Inferior parietal cortex (tissue), 1 donor: ENCODE measurements at regions not wholly inside any gene's neighbourhood (a gene's known extent, or its start where the extent isn't known, plus 50 kb on each side); places are given as distances from the start of the nearest gene placed in this dataset.
"Not testable (repeated sequence)": the region's sequence is repeated elsewhere in the genome, so short reads cannot be mapped to it uniquely, and the experiment has no call there.

ENCODE experiments used
- DNase-seq: peaks from one replicate; pipeline ENCODE4 v3.0.0-alpha.2; 2016; ENCODE audit errors: extremely low spot score

GRCh38 chrX:121642415-121642814 lies 595.0 kb downstream of the GLUD2 start:
- no peak for DNase-seq

GRCh38 chrX:121649417-121649816 lies 602.0 kb downstream of the GLUD2 start:
- no peak for DNase-seq

GRCh38 chrX:121655276-121655675 lies 607.9 kb downstream of the GLUD2 start:
- DNase-seq: no peak

- DNase-seq: no peak
These were observed 618.8 kb downstream of the GLUD2 start for GRCh38 chrX:121666171-121666570.

- no peak for DNase-seq
These were observed 624.2 kb downstream of the GLUD2 start for GRCh38 chrX:121671649-121672048.

- DNase-seq: not testable (repeated sequence)
These were observed 661.8 kb downstream of the GLUD2 start for GRCh38 chrX:121709236-121709635.

- no peak for DNase-seq
These were observed 686.1 kb downstream of the GLUD2 start for GRCh38 chrX:121733514-121733913.

- DNase-seq: no peak
These were observed 698.7 kb downstream of the GLUD2 start for GRCh38 chrX:121746105-121746504.

- DNase-seq: not testable (repeated sequence)
These were observed 706.2 kb downstream of the GLUD2 start for GRCh38 chrX:121753602-121754001.

- no peak for DNase-seq
These were observed 706.9 kb downstream of the GLUD2 start for GRCh38 chrX:121754301-121754700.

- no peak for DNase-seq
These were observed 708.1 kb downstream of the GLUD2 start for GRCh38 chrX:121755541-121755940.

- no peak for DNase-seq
These were observed 714.4 kb downstream of the GLUD2 start for GRCh38 chrX:121761845-121762244.

- no peak for DNase-seq
These were observed 716.3 kb downstream of the GLUD2 start for GRCh38 chrX:121763671-121764070.

- not testable (repeated sequence) for DNase-seq
These were observed 720.8 kb downstream of the GLUD2 start for GRCh38 chrX:121768210-121768609.

- DNase-seq: no peak
These were observed 734.6 kb downstream of the GLUD2 start for GRCh38 chrX:121781991-121782390.

- no peak for DNase-seq
These were observed 735.1 kb downstream of the GLUD2 start for GRCh38 chrX:121782544-121782943.

GRCh38 chrX:121782976-121783375 lies 735.6 kb downstream of the GLUD2 start:
- no peak for DNase-seq

GRCh38 chrX:121802881-121803412 lies 755.5 kb downstream of the GLUD2 start:
- no peak for DNase-seq

- DNase-seq: no peak
These were observed 776.0 kb downstream of the GLUD2 start for GRCh38 chrX:121823406-121823805.

- DNase-seq: no peak
These were observed 784.2 kb downstream of the GLUD2 start for GRCh38 chrX:121831601-121832000.

- no peak for DNase-seq
These were observed 785.0 kb downstream of the GLUD2 start for GRCh38 chrX:121832446-121832845.

- DNase-seq: no peak
These were observed 788.6 kb downstream of the GLUD2 start for GRCh38 chrX:121836000-121836399.

GRCh38 chrX:121851033-121851432 lies 803.6 kb downstream of the GLUD2 start:
- DNase-seq: no peak
